ENCODE measurements at regions not wholly inside any gene's neighbourhood (a gene's known extent, or its start where the extent isn't known, plus 50 kb on each side); places are given as distances from the start of the nearest gene placed in this dataset.

- no peak for TF ChIP-seq RAD21 (IDR thresholded peaks at IDR 0.05; ENCODE audit: low read length)
- no peak for TF ChIP-seq POLR2A (IDR thresholded peaks at IDR 0.05; ENCODE audit: low read depth, low read length)
- no peak for TF ChIP-seq RCOR1 (IDR thresholded peaks at IDR 0.05; ENCODE audit: insufficient replicate concordance, low read length)
- TF ChIP-seq, protein P1, sequence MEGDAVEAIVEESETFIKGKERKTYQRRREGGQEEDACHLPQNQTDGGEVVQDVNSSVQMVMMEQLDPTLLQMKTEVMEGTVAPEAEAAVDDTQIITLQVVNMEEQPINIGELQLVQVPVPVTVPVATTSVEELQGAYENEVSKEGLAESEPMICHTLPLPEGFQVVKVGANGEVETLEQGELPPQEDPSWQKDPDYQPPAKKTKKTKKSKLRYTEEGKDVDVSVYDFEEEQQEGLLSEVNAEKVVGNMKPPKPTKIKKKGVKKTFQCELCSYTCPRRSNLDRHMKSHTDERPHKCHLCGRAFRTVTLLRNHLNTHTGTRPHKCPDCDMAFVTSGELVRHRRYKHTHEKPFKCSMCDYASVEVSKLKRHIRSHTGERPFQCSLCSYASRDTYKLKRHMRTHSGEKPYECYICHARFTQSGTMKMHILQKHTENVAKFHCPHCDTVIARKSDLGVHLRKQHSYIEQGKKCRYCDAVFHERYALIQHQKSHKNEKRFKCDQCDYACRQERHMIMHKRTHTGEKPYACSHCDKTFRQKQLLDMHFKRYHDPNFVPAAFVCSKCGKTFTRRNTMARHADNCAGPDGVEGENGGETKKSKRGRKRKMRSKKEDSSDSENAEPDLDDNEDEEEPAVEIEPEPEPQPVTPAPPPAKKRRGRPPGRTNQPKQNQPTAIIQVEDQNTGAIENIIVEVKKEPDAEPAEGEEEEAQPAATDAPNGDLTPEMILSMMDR (conservative IDR thresholded peaks at IDR 0.05; ENCODE audit: low read depth, low read length) = no peak
- no peak for TF ChIP-seq MAFK (IDR thresholded peaks at IDR 0.05; ENCODE audit: low read depth, low read length)
- TF ChIP-seq RFX5 (IDR thresholded peaks at IDR 0.05; ENCODE audit: low read depth, low read length) = no peak
- no peak for TF ChIP-seq SMC3 (IDR thresholded peaks at IDR 0.05; ENCODE audit: low read depth, low read length)
- TF ChIP-seq MAZ (IDR thresholded peaks at IDR 0.05; ENCODE audit: borderline replicate concordance, low read depth, low read length) = no peak
- TF ChIP-seq, protein P2, sequence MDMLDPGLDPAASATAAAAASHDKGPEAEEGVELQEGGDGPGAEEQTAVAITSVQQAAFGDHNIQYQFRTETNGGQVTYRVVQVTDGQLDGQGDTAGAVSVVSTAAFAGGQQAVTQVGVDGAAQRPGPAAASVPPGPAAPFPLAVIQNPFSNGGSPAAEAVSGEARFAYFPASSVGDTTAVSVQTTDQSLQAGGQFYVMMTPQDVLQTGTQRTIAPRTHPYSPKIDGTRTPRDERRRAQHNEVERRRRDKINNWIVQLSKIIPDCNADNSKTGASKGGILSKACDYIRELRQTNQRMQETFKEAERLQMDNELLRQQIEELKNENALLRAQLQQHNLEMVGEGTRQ (IDR thresholded peaks at IDR 0.05; ENCODE audit: low read depth, low read length) = no peak
- no peak for TF ChIP-seq FOS (IDR thresholded peaks at IDR 0.05; ENCODE audit: low read depth, low read length)
- no peak for TF ChIP-seq ELK1 (IDR thresholded peaks at IDR 0.05; ENCODE audit: borderline replicate concordance, low read depth, low read length)
Observed at GRCh38 chr7:21361413-21362125, 66.3 kb upstream of the SP4 start.
